ENCODE measurements at regions not wholly inside any gene's neighbourhood (a gene's known extent, or its start where the extent isn't known, plus 50 kb on each side); places are given as distances from the start of the nearest gene placed in this dataset.

GRCh38 chr7:145875267-145875666, 241.3 kb upstream of the CNTNAP2 start:
- Histone ChIP-seq H3K9me3 (no peaks in the 10 kb centered on the region), H3K4me1 (no peaks in the 10 kb centered on the region), H3K36me3 (no peaks in the 10 kb centered on the region), H3K27me3 (no peaks in the 10 kb centered on the region), H3K27ac (no peak overlapping the region), H3K4me3 (no peak overlapping the region)
- no peak for DNase-seq
- intact Hi-C loops (cut with DNase I; ENCODE audit: low total_unique reads): no loop called here
- TF ChIP-seq CTCF (IDR thresholded peaks at IDR 0.05) (no peak), POLR2A (IDR thresholded peaks at IDR 0.05) (no peak)

GRCh38 chr7:145868935-145869334, 247.7 kb upstream of the CNTNAP2 start:
- Histone ChIP-seq H3K27ac (no peak overlapping the region), H3K36me3 (no peaks in the 10 kb centered on the region), H3K4me3 (no peak overlapping the region), H3K27me3 (no peaks in the 10 kb centered on the region), H3K9me3 (no peaks in the 10 kb centered on the region), H3K4me1 (no peaks in the 10 kb centered on the region)
- no peak for DNase-seq
- TF ChIP-seq CTCF (IDR thresholded peaks at IDR 0.05) (no peak), POLR2A (IDR thresholded peaks at IDR 0.05) (no peak)
- intact Hi-C loops (cut with DNase I; ENCODE audit: low total_unique reads): no loop called here

GRCh38 chr7:145862212-145862611, 254.4 kb upstream of the CNTNAP2 start:
- no peak overlapping the region for H3K27ac ChIP-seq
- no peaks in the 10 kb centered on the region for H3K36me3 ChIP-seq
- TF ChIP-seq POLR2A (IDR thresholded peaks at IDR 0.05) (no peak), CTCF (IDR thresholded peaks at IDR 0.05) (no peak)
- no peak overlapping the region for H3K4me3 ChIP-seq
- H3K27me3 ChIP-seq: no peaks in the 10 kb centered on the region
- DNase-seq: no peak
- H3K4me1 ChIP-seq: no peaks in the 10 kb centered on the region
- intact Hi-C loops (cut with DNase I; ENCODE audit: low total_unique reads): no loop called here
- no peaks in the 10 kb centered on the region for H3K9me3 ChIP-seq

- Histone ChIP-seq H3K27ac (no peak overlapping the region), H3K27me3 (no peaks in the 10 kb centered on the region), H3K9me3 (no peaks in the 10 kb centered on the region), H3K4me1 (no peaks in the 10 kb centered on the region), H3K4me3 (no peak overlapping the region), H3K36me3 (no peaks in the 10 kb centered on the region)
- DNase-seq: no peak
- no peak for TF ChIP-seq CTCF (IDR thresholded peaks at IDR 0.05)
- TF ChIP-seq POLR2A (IDR thresholded peaks at IDR 0.05): no peak
- intact Hi-C loops (cut with DNase I; ENCODE audit: low total_unique reads): no loop called here
These were observed 255.8 kb upstream of the CNTNAP2 start for GRCh38 chr7:145860809-145861208.

- TF ChIP-seq CTCF (IDR thresholded peaks at IDR 0.05) (no peak), POLR2A (IDR thresholded peaks at IDR 0.05) (no peak)
These were observed 266.0 kb upstream of the CNTNAP2 start for GRCh38 chr7:145850636-145851035.

More at GRCh38 chr7:145850636-145851035, 266.0 kb upstream of the CNTNAP2 start:
- Histone ChIP-seq H3K27me3 (no peaks in the 10 kb centered on the region), H3K36me3 (no peaks in the 10 kb centered on the region), H3K4me3 (no peak overlapping the region), H3K4me1 (no peaks in the 10 kb centered on the region), H3K9me3 (no peaks in the 10 kb centered on the region), H3K27ac (no peak overlapping the region)
- no peak for DNase-seq
- intact Hi-C loops (cut with DNase I; ENCODE audit: low total_unique reads): no loop called here
